NCI-H146 (cell line): ENCODE measurements at regions not wholly inside any gene's neighbourhood (a gene's known extent, or its start where the extent isn't known, plus 50 kb on each side); places are given as distances from the start of the nearest gene placed in this dataset.
"Not testable (repeated sequence)": the region's sequence is repeated elsewhere in the genome, so short reads cannot be mapped to it uniquely, and the experiment has no call there.

Experiments
- DNase-seq: peaks from one replicate; lab custom pipeline; 2025; lab: John Stamatoyannopoulos, UW

- DNase-seq: no peak
Observed at GRCh38 chr10:10038348-10038747, 979.3 kb upstream of the CELF2 start.

DNA sequence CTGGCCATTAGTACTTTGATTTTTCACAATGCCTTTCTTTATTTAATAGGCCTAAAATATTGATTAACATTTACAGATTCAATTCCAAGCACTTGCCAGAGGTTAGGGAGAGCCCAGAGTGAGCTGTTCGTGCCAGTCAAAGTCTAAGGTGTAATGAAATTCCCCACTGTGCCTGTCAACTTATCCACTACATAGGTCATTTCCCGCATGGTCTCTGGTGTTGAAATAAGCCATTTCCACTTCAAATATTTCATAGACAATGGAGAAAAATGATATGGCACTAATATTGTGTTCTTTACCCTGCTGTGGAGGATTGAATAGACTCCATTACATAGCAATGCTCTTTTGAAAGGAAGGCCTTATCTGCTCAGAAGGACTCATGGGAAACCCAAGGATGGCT lies 978.1 kb upstream of the CELF2 start:
- peak; percentile 21 for DNase-seq

DNA sequence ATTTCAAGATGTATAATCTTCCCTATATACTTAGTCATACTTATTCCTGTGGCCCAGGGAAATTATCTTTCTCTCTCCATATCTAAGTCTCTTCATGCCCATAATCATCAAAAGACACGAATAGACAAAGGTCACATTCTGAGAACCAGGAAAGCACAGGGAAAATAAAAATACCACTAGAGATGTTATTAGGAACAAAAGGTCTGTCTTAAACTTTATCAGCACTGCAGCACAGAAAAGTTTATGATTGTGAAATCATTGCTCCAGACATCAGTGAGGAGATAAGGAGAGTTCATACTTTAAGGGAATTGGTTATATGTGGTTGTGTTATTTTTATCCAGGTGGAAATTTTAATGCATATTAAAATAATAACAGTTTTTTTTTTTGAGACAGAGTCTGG lies 974.6 kb upstream of the CELF2 start:
- DNase-seq: no peak

- DNase-seq: no peak
Observed at GRCh38 chr10:10044922-10045764, 972.5 kb upstream of the CELF2 start.

DNA sequence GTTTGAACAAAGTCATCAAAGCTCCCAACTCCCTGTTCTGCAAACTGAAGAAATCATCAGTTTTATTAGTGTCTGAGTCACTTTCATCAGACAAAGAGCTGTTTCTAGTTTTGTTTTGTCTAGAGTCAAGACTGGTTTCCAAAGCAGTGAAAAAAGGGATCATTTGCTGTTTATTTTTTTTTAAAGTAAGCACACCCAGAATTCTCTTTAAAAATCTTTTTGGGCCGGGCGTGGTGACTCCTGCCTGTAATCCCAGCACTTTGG lies 972.0 kb upstream of the CELF2 start:
- DNase-seq: no peak

GRCh38 chr10:10047426-10047825 lies 970.2 kb upstream of the CELF2 start:
- no peak for DNase-seq

DNA sequence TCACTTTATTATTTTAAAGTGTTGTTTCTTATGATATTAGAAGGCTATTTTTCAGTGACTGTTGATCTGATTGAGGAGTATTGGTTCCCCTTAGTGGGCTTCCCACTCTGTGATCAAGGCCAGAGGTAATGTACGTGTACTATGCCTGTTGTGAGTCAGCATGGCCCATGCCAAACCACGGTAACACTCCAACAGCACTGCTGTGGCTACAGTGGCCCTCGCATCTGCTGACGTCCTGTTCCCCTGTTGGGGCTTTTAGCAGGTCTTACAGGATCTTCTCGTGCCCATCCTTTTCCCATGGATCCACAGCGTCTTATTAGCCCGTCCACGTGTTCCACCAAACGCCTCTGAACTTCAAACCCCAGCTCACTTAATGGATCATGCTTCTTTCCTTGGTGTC lies 964.6 kb upstream of the CELF2 start:
- DNase-seq: no peak

DNA sequence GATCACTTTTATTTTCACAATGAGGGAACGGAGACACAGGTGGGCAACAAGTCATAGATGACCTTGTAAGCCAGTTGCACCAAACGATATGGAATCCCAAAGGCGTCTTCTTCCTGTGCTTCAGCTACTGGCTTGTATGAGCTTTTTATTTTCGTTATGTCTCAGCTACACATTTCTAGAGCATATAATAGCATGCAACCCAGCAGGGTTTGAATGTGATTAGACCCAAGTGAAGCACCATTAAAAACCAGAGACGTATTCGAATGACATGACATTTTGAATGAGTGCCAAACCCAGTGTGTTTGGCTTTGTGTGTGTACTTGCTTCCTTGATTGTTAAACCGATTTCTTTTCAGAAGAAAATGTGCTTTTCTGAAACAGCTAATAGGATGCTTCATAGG lies 963.2 kb upstream of the CELF2 start:
- no peak for DNase-seq

DNA sequence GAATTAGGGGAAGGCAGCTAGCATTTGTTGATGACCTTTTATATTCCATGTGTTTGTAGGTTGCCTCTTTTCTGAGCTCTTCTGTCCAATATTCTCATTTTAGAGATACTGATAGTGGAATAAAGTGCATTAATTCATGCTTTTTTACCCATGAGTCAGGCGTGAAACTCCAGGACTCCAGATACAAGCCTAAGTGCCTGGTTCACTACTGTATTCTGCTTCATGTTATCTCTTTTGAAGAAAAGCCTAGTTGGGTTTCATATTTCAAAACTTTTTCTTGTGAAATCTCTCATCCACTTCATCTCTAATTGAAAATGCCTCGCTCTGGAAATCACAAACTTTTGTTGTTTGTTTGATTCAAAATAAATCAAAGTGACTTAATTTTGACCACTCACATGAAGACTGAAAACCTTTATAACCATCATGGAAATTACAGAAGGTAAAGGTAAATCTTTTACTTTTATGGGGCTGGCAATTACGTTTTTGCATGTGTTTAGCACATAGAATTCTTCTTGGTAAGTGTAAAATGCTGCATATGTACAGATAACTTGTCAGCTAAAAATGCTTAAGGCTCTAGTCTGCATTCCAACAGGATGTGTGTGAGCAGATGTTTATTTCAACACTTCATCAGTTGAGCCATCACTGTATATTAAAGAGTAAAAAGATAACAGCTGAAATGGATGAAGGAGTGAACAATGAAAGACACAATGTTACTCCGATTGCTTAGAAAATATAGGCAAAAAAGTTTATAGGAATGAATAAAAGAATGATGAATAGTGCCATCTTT lies 961.8 kb upstream of the CELF2 start:
- no peak for DNase-seq

DNA sequence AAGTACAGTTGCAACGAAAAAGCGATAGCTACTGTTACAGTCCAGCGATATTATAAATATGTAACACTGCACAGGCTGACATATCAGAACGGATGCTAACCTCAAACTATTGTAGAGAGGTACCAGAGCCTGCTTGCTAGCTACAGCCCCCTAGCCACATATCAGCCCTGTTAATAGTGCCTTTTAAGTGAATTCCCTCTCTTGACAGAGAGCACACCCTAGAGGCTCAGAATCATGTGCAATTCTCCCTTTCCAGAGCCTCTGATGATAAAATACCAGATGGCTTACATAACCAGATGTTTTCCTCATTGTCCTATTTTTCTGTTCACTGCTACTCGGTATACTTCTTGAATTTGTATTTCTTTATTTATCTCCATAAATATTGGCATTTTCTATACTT lies 960.7 kb upstream of the CELF2 start:
- DNase-seq: no peak

GRCh38 chr10:10067644-10068043 lies 950.0 kb upstream of the CELF2 start:
- DNase-seq: no peak

DNA sequence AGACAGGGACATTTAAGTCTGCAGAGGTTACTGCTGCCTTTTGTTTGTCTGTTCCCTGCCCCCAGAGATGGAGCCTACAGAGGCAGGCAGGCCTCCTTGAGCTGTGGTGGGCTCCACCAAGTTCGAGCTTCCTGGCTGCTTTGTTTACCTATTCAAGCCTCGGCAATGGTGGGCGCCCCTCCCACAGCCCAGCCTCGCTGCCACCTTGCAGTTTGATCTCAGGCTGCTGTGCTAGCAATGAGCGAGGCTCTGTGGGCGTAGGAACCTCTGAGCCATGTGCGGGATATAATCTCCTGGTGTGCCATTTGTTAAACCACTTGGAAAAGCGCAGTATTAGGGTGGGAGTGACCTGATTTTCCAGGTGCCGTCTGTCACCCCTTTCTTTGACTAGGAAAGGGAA lies 942.8 kb upstream of the CELF2 start:
- DNase-seq: not testable (repeated sequence)

GRCh38 chr10:10078446-10078845 lies 939.2 kb upstream of the CELF2 start:
- no peak for DNase-seq

DNA sequence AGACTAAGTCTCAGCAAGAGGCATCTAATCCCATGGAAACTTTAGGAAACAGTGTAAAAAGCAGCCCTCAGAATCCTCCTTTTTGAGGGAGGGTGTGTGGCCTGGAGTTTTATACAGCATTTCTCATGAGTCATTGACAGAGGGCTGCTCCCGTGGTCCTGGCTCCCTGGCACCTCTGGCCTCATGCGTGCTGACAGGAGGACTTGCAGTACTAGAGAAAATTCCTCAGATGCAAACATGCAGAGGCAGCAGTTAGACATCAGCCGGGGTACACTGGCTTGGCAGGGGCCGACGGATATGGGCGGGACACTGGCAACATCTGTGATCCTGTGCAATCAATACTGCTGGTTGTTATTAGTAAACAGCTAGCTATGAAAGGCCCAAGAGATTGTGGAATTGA lies 925.1 kb upstream of the CELF2 start:
- no peak for DNase-seq

DNA sequence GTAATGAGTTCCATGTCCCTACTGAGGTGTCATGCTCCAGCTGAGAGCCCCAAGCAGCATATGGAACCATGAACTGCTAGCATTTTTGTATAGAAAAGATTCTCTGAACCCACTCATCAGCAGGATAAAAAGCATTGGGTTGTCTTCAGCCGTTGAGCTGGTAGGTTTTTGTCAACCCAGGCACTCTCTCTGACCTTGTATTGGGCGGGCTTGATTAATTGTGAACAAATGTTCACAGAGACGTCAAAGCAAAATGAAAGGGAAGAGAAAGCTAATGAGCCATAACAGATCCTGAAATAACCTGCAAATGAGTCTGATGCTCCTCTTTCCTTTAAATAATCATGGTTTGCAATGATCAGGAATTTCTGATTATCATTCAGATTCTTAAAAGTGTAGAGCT lies 924.7 kb upstream of the CELF2 start:
- no peak for DNase-seq

GRCh38 chr10:10094691-10095090 lies 923.0 kb upstream of the CELF2 start:
- DNase-seq: no peak

DNA sequence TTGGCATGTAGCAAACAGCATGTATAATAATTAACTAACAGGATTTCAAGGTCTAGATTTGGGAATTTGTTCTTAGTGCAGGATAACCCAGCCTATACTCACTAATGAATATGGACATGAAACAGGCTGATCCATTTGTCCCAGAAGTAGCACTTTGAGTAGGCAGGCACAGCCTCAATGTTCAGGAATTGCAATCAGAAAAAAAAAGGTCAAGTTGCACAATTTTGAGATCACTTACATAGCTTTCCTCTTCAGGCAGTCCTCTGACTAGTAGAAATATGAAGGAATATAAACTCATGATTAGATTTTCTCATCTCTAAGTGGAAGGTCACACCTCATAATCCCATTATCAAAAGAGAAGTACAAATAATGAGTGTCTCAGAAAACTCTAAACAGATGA lies 921.4 kb upstream of the CELF2 start:
- no peak for DNase-seq

DNA sequence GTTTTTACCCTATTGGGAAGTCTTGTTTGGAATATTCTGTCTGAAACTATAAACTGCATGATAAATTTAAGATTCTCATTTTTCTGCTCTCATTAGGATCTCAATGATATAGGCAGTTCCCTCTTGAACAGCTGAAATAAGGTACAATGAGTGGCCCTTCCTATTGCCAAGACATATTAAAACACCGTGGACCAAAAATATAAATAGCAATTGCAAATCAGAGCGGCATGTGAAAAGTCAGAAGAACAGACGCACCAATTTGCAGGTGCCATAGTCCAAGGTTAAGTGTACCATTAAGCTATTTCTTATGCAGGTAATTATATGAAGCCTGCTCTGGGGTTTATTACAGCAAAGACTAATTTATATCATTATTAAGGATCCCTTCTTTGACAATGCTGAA lies 920.8 kb upstream of the CELF2 start:
- DNase-seq: no peak

DNA sequence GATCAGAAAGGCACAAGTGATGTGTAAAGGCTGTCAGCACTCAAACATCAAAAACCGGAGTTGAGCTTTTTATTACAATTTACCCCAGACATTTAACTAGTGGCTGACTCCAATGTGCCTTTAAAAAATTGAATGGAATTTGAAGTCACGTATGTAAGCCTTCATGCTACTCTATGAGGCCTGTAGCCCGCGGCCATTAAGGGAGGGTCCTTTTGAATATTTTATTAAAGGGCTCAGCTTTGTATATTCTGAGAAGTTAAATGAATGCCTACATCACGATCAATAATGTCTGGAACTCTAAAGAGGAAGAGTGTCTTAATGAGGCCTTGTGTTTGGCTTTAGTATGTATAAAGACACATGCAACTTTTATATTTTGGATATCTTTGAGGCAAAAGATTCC lies 916.6 kb upstream of the CELF2 start:
- DNase-seq: no peak

DNA sequence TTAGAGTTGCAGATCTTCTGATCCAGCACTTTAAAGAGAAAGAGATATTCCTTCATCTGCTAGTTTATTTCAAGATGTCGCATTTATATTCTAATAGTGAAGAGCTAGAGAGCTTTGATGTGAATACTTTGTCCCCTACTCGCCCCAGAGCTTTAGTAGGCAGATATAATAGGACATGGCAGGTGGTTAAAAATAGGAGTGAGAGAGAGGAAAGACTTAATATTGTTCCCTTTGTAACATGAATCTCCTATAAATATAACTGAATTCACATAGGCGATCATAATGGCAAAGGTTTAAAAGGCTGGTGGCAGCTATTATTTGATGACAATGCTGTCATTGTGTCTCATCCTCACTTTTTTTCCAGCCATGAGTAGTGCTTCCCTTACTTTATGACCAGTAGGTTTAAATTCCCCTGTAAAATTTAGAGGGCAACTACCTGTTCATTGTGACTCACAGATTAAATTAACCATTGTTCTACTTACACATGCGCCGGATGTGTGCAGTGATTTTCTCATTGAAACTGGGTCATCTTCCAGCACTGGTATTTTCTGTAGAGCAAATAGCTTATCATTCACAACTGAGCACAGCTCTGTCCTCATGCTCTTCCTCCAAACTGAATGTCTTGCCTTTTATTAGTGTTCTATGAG lies 906.7 kb upstream of the CELF2 start:
- DNase-seq: no peak

GRCh38 chr10:10118131-10118530 lies 899.5 kb upstream of the CELF2 start:
- DNase-seq: no peak

GRCh38 chr10:10120671-10121070 lies 897.0 kb upstream of the CELF2 start:
- DNase-seq: no peak

DNA sequence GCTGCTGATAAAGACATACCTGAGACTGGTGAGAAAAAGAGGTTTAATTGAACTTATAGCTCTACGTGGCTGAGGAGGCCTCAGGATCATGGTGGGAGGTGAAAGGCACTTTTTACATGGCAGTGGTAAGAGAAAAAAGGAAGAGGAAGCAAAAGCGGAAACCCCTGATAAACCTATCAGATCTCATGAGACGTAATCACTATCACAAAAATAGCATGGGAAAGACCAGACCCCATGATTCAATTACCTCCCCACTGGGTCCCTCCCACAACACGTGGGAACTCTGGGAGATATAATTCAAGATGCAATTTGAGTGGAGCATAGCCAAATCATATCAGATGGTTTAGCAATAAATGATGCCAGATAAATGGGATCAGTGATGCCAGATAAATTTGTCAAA lies 892.0 kb upstream of the CELF2 start:
- no peak for DNase-seq
